HL-60 (cell line): ENCODE measurements at regions not wholly inside any gene's neighbourhood (a gene's known extent, or its start where the extent isn't known, plus 50 kb on each side); places are given as distances from the start of the nearest gene placed in this dataset.

ENCODE experiments used
- DNase-seq, 2 experiments: peaks; one replicate each; pipeline ENCODE4 v3.0.0-alpha.2; 2010 to 2020; ENCODE audit warnings: low read depth in 1 of 2, low spot score in 1 of 2
- H3K27ac ChIP-seq: fragments of 250-450 bp; sonication (Bioruptor Pico); replicated peaks from 2 replicates; pipeline ENCODE4 v1.5.1; 2020; ENCODE audit warnings: mild to moderate bottlenecking, moderate library complexity
- H3K27me3 ChIP-seq: fragments of 250-450 bp; sonication (Bioruptor Pico); 2 replicates; pipeline ENCODE4 v1.5.1; 2021; ENCODE audit warnings: mild to moderate bottlenecking, moderate library complexity; ENCODE audit not compliant: insufficient read depth, poor library complexity, severe bottlenecking
- H3K4me3 ChIP-seq: replicated peaks from 2 replicates; pipeline ENCODE4 v1.5.1; 2011; ENCODE audit warnings: mild to moderate bottlenecking, control low read depth, low read length; ENCODE audit not compliant: insufficient read depth
- CTCF ChIP-seq: IDR thresholded peaks from one replicate; pipeline ENCODE4 v1.5.1; 2011; ENCODE audit warnings: low read length, control low read depth, inconsistent platforms; ENCODE audit not compliant: insufficient read depth
- GABPA ChIP-seq: IDR thresholded peaks from 2 replicates; pipeline ENCODE4 v1.6.1; 2012; ENCODE audit warnings: low read depth
- POLR2AphosphoS5 ChIP-seq: IDR thresholded peaks from 2 replicates; pipeline ENCODE4 v1.6.1; 2012; ENCODE audit warnings: low read depth
- SPI1 ChIP-seq: IDR thresholded peaks from 2 replicates; pipeline ENCODE4 v1.6.1; 2012; ENCODE audit warnings: low read depth, mild to moderate bottlenecking, borderline replicate concordance
- TF ChIP-seq, protein P1 (sequence below): IDR thresholded peaks from 2 replicates; pipeline ENCODE4 v1.6.1; 2012; ENCODE audit warnings: low read depth; ENCODE audit not compliant: insufficient replicate concordance

DNA sequence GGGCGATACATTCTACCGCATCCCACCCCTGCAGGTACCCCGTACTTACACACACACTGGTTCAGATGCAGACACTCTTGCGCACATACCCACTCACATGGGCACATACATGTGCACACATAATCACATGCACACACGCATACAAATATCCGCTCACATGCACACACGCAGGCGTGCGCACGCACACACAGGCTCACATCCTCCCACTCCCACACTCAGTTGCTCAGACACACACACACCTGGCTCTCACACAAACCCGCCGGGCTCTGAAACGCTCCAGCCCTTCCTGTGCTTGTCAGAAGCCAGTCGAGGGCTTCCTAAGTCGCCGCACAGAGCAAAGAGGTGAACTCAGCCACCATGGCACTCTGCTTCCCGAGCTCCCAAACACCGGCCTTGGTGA lies 164.5 kb downstream of the CRYBB2 start:
- Histone ChIP-seq H3K27me3 (no peaks in the 10 kb centered on the region), H3K4me3 (no peak overlapping the region), H3K27ac (no peak overlapping the region)
- TF ChIP-seq, protein P1, sequence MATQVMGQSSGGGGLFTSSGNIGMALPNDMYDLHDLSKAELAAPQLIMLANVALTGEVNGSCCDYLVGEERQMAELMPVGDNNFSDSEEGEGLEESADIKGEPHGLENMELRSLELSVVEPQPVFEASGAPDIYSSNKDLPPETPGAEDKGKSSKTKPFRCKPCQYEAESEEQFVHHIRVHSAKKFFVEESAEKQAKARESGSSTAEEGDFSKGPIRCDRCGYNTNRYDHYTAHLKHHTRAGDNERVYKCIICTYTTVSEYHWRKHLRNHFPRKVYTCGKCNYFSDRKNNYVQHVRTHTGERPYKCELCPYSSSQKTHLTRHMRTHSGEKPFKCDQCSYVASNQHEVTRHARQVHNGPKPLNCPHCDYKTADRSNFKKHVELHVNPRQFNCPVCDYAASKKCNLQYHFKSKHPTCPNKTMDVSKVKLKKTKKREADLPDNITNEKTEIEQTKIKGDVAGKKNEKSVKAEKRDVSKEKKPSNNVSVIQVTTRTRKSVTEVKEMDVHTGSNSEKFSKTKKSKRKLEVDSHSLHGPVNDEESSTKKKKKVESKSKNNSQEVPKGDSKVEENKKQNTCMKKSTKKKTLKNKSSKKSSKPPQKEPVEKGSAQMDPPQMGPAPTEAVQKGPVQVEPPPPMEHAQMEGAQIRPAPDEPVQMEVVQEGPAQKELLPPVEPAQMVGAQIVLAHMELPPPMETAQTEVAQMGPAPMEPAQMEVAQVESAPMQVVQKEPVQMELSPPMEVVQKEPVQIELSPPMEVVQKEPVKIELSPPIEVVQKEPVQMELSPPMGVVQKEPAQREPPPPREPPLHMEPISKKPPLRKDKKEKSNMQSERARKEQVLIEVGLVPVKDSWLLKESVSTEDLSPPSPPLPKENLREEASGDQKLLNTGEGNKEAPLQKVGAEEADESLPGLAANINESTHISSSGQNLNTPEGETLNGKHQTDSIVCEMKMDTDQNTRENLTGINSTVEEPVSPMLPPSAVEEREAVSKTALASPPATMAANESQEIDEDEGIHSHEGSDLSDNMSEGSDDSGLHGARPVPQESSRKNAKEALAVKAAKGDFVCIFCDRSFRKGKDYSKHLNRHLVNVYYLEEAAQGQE: no peak
- TF ChIP-seq POLR2AphosphoS5 (no peak), GABPA (no peak), CTCF (no peak), SPI1 (no peak)
- no peak for DNase-seq

GRCh38 chr22:25386538-25386884 lies 167.1 kb downstream of the CRYBB2 start:
- TF ChIP-seq POLR2AphosphoS5 (no peak), SPI1 (no peak), CTCF (no peak), GABPA (no peak)
- TF ChIP-seq, protein P1: no peak
- DNase-seq: no peak
- no peak overlapping the region for H3K4me3 ChIP-seq
- H3K27me3 ChIP-seq: no peaks in the 10 kb centered on the region
- H3K27ac ChIP-seq: no peak overlapping the region

DNA sequence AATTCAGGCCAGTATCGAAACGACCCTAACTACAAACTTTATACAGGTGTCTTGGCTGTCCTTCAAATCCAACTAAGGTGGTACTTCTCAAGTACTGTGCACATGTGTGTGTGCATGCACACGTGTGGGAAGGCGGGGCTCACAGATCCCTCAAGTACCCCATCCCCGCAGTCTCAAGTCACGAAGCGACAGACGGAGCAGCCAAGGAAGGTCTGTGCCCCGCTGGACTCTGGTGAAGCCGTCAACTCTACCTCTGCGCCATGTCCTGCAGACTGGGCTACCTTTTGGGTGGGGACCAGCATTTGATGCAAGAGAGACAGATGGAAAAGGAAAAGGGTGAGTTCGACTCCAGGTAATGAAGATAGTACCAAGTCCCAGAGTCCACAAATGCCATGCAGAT lies 169.0 kb downstream of the CRYBB2 start:
- Histone ChIP-seq H3K4me3 (no peak overlapping the region), H3K27ac (no peak overlapping the region), H3K27me3 (no peaks in the 10 kb centered on the region)
- TF ChIP-seq, protein P1: no peak
- TF ChIP-seq POLR2AphosphoS5 (no peak), SPI1 (no peak), CTCF (no peak), GABPA (no peak)
- DNase-seq: no peak
